DOHH2 (cell line): ENCODE measurements at regions not wholly inside any gene's neighbourhood (a gene's known extent, or its start where the extent isn't known, plus 50 kb on each side); places are given as distances from the start of the nearest gene placed in this dataset.

Experiments used
- EZH2phosphoT487 ChIP-seq: fragments of 200-600 bp; sonication (generic); IDR thresholded peaks from 2 replicates; pipeline ENCODE4 v1.6.1; 2017; ENCODE audit warnings: borderline replicate concordance, mild to moderate bottlenecking, antibody characterized with exemption, low read length, moderate library complexity, mixed read lengths
- TF ChIP-seq, protein P1 (sequence below): fragments of 200-600 bp; sonication (generic); IDR thresholded peaks from one replicate; pipeline ENCODE4 v1.5.1; 2014; ENCODE audit warnings: antibody characterized with exemption, mild to moderate bottlenecking, low read depth, low read length; ENCODE audit not compliant: poor library complexity, severe bottlenecking

- TF ChIP-seq, protein P1, sequence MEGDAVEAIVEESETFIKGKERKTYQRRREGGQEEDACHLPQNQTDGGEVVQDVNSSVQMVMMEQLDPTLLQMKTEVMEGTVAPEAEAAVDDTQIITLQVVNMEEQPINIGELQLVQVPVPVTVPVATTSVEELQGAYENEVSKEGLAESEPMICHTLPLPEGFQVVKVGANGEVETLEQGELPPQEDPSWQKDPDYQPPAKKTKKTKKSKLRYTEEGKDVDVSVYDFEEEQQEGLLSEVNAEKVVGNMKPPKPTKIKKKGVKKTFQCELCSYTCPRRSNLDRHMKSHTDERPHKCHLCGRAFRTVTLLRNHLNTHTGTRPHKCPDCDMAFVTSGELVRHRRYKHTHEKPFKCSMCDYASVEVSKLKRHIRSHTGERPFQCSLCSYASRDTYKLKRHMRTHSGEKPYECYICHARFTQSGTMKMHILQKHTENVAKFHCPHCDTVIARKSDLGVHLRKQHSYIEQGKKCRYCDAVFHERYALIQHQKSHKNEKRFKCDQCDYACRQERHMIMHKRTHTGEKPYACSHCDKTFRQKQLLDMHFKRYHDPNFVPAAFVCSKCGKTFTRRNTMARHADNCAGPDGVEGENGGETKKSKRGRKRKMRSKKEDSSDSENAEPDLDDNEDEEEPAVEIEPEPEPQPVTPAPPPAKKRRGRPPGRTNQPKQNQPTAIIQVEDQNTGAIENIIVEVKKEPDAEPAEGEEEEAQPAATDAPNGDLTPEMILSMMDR: no peak
- no peak for TF ChIP-seq EZH2phosphoT487
These were observed 926.9 kb downstream of the TMTC2 start for GRCh38 chr12:83613586-83614110.
